K562 (cell line): ENCODE measurements at regions not wholly inside any gene's neighbourhood (a gene's known extent, or its start where the extent isn't known, plus 50 kb on each side); places are given as distances from the start of the nearest gene placed in this dataset.

Source experiments
- NFRKB ChIP-seq: fragments of 450-650 bp; IDR thresholded peaks from 2 replicates; pipeline ENCODE4 v1.6.1; 2016; ENCODE audit warnings: low read depth
- NONO ChIP-seq, 2 experiments: fragments of 200-400 bp in 1 of 2; fragments of 450-650 bp in 1 of 2; formaldehyde crosslinking in 1 of 2; IDR thresholded peaks; 2 replicates each; pipeline ENCODE4 v1.6.1; 2017; ENCODE audit warnings: low read depth in 2 of 2, mild to moderate bottlenecking in 2 of 2, moderate library complexity in 2 of 2, low read length in 1 of 2
- ZNF699 ChIP-seq: fragments of 250-450 bp; sonication (Bioruptor Pico); IDR thresholded peaks from 2 replicates; pipeline ENCODE4 v1.8.0; 2021; ENCODE audit warnings: mild to moderate bottlenecking, moderate library complexity; ENCODE audit not compliant: insufficient replicate concordance
- TF ChIP-seq, protein P1 (sequence below), 2 experiments: fragments of 450-650 bp in 1 of 2; IDR thresholded peaks; 2 replicates each; pipeline ENCODE4 v1.6.1; 2011 to 2017; ENCODE audit warnings: low read depth in 2 of 2, antibody characterized with exemption in 1 of 2, borderline replicate concordance in 1 of 2, low read length in 1 of 2, mild to moderate bottlenecking in 1 of 2, mixed read lengths in 1 of 2; ENCODE audit not compliant: control insufficient read depth in 1 of 2
- TF ChIP-seq, protein P2 (sequence below), 3 experiments: fragments of 200-800 bp in 1 of 3; sonication (Bioruptor generic) in 1 of 3; sonication (generic) in 1 of 3; formaldehyde crosslinking in 1 of 3; IDR thresholded peaks; 2 replicates each; pipeline versions ENCODE4 v1.6.1 to v1.8.0; 2016 to 2022; ENCODE audit warnings: mild to moderate bottlenecking in 2 of 3, missing compliant biosample characterization in 2 of 3, missing genetic modification characterization in 2 of 3, missing genetic modification reagents in 1 of 3
- TF ChIP-seq, protein P3 (sequence below), 3 experiments: fragments of 200-800 bp in 1 of 3; fragments of 250-450 bp in 1 of 3; fragments of 450-650 bp in 1 of 3; sonication (Bioruptor Pico) in 1 of 3; sonication (Bioruptor generic) in 1 of 3; formaldehyde crosslinking in 1 of 3; IDR thresholded peaks; 2 replicates each; pipeline versions ENCODE4 v1.6.1 to v1.8.0; 2016 to 2022; ENCODE audit warnings: mild to moderate bottlenecking in 2 of 3, missing genetic modification characterization in 2 of 3, missing compliant biosample characterization in 1 of 3, moderate library complexity in 1 of 3
- TF ChIP-seq, protein P4 (sequence below): fragments of 250-450 bp; sonication (Bioruptor Pico); IDR thresholded peaks from 2 replicates; pipeline ENCODE4 v1.8.0; 2022; ENCODE audit warnings: moderate library complexity, mild to moderate bottlenecking, inconsistent platforms
- TF ChIP-seq, protein P5 (sequence below): fragments of 450-650 bp; IDR thresholded peaks from 2 replicates; pipeline ENCODE4 v1.6.1; 2017; ENCODE audit warnings: antibody characterized with exemption
- TF ChIP-seq, protein P6 (sequence below): fragments of 200-800 bp; sonication (Bioruptor generic); IDR thresholded peaks from 2 replicates; pipeline ENCODE4 v1.6.1; 2017; ENCODE audit warnings: missing genetic modification characterization, missing compliant biosample characterization

DNA sequence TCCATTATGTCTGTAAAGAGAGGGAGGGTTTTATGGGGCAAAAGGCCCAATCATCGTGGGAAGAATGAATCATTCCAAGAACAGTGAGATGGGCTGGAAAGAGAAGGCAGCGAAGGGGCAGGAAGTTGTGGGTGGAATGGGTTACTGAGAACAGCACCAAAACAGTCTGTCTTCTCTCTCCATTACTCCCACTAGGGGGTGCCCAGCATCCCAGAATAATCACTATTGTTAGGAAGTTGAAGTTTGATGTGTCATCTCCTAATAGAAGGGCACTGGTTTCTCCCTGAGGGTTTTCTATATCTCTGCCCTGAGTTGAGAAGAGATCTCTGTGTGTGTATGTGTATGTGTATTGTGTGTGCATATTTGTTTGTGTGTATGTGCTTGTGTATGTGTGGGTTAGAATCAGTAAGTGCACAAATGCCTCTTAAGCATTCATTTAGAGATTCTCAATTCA is 76.6 kb upstream of the MAP4K3 start (continued):
- TF ChIP-seq NONO (IDR thresholded peaks at IDR 0.05; ENCODE audit: low read depth in 2 of 2, low read length in 1 of 2) (no peak), ZNF699 (CRISPR knock-in tag) (no peak), NFRKB (no peak)
- TF ChIP-seq, protein P1, sequence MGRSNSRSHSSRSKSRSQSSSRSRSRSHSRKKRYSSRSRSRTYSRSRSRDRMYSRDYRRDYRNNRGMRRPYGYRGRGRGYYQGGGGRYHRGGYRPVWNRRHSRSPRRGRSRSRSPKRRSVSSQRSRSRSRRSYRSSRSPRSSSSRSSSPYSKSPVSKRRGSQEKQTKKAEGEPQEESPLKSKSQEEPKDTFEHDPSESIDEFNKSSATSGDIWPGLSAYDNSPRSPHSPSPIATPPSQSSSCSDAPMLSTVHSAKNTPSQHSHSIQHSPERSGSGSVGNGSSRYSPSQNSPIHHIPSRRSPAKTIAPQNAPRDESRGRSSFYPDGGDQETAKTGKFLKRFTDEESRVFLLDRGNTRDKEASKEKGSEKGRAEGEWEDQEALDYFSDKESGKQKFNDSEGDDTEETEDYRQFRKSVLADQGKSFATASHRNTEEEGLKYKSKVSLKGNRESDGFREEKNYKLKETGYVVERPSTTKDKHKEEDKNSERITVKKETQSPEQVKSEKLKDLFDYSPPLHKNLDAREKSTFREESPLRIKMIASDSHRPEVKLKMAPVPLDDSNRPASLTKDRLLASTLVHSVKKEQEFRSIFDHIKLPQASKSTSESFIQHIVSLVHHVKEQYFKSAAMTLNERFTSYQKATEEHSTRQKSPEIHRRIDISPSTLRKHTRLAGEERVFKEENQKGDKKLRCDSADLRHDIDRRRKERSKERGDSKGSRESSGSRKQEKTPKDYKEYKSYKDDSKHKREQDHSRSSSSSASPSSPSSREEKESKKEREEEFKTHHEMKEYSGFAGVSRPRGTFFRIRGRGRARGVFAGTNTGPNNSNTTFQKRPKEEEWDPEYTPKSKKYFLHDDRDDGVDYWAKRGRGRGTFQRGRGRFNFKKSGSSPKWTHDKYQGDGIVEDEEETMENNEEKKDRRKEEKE (IDR thresholded peaks at IDR 0.05; ENCODE audit: borderline replicate concordance in 1 of 2, control insufficient read depth in 1 of 2, low read depth in 2 of 2, low read length in 1 of 2): no peak
- TF ChIP-seq, protein P2, sequence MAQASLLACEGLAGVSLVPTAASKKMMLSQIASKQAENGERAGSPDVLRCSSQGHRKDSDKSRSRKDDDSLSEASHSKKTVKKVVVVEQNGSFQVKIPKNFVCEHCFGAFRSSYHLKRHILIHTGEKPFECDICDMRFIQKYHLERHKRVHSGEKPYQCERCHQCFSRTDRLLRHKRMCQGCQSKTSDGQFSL (CRISPR knock-in tag; IDR thresholded peaks at IDR 0.05): no peak
- TF ChIP-seq, protein P2 (tag; IDR thresholded peaks at IDR 0.05): no peak
- TF ChIP-seq, protein P3, sequence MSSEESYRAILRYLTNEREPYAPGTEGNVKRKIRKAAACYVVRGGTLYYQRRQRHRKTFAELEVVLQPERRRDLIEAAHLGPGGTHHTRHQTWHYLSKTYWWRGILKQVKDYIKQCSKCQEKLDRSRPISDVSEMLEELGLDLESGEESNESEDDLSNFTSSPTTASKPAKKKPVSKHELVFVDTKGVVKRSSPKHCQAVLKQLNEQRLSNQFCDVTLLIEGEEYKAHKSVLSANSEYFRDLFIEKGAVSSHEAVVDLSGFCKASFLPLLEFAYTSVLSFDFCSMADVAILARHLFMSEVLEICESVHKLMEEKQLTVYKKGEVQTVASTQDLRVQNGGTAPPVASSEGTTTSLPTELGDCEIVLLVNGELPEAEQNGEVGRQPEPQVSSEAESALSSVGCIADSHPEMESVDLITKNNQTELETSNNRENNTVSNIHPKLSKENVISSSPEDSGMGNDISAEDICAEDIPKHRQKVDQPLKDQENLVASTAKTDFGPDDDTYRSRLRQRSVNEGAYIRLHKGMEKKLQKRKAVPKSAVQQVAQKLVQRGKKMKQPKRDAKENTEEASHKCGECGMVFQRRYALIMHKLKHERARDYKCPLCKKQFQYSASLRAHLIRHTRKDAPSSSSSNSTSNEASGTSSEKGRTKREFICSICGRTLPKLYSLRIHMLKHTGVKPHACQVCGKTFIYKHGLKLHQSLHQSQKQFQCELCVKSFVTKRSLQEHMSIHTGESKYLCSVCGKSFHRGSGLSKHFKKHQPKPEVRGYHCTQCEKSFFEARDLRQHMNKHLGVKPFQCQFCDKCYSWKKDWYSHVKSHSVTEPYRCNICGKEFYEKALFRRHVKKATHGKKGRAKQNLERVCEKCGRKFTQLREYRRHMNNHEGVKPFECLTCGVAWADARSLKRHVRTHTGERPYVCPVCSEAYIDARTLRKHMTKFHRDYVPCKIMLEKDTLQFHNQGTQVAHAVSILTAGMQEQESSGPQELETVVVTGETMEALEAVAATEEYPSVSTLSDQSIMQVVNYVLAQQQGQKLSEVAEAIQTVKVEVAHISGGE (CRISPR knock-in tag; IDR thresholded peaks at IDR 0.05): no peak
- TF ChIP-seq, protein P4, sequence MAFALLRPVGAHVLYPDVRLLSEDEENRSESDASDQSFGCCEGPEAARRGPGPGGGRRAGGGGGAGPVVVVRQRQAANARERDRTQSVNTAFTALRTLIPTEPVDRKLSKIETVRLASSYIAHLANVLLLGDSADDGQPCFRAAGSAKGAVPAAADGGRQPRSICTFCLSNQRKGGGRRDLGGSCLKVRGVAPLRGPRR: no peak
- TF ChIP-seq, protein P5, sequence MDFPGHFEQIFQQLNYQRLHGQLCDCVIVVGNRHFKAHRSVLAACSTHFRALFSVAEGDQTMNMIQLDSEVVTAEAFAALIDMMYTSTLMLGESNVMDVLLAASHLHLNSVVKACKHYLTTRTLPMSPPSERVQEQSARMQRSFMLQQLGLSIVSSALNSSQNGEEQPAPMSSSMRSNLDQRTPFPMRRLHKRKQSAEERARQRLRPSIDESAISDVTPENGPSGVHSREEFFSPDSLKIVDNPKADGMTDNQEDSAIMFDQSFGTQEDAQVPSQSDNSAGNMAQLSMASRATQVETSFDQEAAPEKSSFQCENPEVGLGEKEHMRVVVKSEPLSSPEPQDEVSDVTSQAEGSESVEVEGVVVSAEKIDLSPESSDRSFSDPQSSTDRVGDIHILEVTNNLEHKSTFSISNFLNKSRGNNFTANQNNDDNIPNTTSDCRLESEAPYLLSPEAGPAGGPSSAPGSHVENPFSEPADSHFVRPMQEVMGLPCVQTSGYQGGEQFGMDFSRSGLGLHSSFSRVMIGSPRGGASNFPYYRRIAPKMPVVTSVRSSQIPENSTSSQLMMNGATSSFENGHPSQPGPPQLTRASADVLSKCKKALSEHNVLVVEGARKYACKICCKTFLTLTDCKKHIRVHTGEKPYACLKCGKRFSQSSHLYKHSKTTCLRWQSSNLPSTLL: no peak
- TF ChIP-seq, protein P6, sequence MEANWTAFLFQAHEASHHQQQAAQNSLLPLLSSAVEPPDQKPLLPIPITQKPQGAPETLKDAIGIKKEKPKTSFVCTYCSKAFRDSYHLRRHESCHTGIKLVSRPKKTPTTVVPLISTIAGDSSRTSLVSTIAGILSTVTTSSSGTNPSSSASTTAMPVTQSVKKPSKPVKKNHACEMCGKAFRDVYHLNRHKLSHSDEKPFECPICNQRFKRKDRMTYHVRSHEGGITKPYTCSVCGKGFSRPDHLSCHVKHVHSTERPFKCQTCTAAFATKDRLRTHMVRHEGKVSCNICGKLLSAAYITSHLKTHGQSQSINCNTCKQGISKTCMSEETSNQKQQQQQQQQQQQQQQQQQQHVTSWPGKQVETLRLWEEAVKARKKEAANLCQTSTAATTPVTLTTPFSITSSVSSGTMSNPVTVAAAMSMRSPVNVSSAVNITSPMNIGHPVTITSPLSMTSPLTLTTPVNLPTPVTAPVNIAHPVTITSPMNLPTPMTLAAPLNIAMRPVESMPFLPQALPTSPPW (CRISPR knock-in tag): no peak
